HG03066 (cell line): ENCODE measurements at regions not wholly inside any gene's neighbourhood (a gene's known extent, or its start where the extent isn't known, plus 50 kb on each side); places are given as distances from the start of the nearest gene placed in this dataset.

Source experiments
- ATAC-seq: cut with Tn5 transposase; IDR thresholded peaks from one replicate; pipeline ENCODE4 v1.9.1; 2021; ENCODE audit warnings: low read depth; ENCODE audit not compliant: unreplicated experiment

- no peak for ATAC-seq
Observed at GRCh38 chr12:88802096-88802706, 221.9 kb upstream of the KITLG start.

GRCh38 chr12:88801227-88802095 is 221.2 kb upstream of the KITLG start:
- ATAC-seq: no peak

DNA sequence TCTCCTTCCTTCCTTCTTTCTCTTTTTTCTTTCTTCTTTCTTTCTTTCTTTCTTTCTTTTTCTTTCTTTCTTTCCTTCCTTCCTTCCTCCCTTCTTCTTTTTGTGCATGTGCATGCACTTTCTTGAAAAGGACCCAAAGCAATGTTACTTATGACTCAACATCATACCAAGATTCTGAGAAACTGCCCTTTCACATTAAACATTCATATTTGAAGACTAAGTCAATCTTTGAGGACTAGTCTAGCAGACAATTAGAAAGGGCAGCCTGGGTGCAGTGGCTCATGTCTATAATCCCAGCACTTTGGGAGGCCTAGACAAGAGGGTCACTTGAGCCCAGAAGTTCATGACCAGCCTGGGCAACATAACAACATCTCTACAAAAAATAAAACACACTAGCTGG is 212.8 kb upstream of the KITLG start:
- no peak for ATAC-seq

- ATAC-seq: no peak
Observed at GRCh38 chr12:88790231-88790630, 210.0 kb upstream of the KITLG start.

DNA sequence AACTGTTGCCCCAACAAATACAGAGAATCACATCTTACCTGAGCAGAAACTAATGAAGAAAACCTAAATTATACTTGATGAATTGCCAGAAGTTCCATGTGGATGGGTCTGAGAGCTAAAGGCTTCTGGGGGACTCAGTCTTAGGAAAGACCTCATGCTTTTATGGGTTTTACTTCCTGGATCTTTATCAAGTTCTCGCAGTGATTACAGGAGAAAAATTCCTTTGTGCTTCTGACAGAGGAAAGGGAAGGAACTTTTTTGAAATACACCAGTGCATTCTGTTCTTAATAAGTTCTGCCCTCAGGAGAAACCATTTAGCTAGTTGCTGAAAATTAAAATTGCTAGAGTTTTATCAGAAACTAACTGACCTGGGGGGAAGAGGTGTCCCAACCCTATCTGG is 203.9 kb upstream of the KITLG start:
- no peak for ATAC-seq

- ATAC-seq: no peak
Observed at GRCh38 chr12:88782351-88782750, 202.1 kb upstream of the KITLG start.

DNA sequence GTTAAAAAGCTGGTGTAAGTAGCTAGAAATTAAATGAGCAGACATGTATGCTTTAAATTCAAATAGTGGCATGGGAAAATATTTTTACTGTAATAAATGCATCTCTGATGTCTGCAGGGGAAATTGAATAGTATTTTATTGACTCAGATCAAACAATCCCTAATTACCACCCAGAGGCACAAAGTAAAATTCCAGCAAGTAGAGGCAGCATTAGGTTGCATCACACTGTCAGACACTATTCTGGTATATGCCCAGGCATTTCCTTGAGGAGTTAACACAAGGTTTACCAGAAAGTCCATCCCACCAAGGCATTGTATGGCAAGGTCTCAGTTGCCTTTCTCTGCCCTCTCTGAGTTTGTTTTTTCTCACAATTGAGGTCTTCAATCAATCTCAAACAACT is 201.6 kb upstream of the KITLG start:
- no peak for ATAC-seq

GRCh38 chr12:88778064-88778463 is 197.8 kb upstream of the KITLG start:
- ATAC-seq: no peak

DNA sequence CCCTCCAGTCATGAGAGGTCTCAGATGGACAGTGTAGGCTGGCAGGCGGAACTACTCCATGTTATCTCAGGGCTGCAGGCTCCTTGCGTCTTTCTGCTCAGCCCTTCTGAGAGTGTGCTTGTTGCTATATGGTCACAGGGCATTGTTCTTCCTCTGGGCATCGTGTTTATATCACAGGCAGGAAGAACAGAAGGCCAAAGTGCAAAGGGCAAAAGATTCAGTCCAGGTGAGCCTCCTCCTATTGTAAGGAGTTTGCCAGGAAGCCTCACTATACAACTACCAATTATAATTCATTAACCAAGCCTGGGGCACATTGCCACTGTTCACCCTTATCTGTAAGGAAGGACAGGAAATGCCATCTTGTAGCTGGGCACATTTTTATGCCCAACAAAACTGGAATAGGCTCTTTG is 195.5 kb upstream of the KITLG start:
- no peak for ATAC-seq

DNA sequence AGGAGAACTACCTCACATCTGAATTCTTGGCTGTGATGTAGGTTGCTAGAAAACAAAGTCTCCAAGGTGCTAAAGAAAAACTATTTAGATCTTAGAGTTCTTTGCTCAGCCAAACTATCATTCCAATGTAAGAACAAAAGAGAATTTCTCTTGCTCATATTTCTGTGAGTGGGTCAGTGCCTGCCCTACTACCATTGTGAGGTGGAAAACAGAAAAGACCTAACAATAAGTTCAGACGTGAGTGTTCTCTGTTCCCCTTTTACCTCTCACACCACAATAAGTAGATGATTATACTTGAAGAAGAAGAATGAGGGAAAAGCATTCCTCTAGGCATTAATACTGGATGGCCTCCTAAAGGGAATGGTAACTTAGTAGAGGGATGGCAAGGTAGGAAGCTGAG is 187.4 kb upstream of the KITLG start:
- no peak for ATAC-seq

GRCh38 chr12:88764781-88765480 is 184.7 kb upstream of the KITLG start:
- no peak for ATAC-seq

GRCh38 chr12:88763536-88764100 is 183.3 kb upstream of the KITLG start:
- ATAC-seq: no peak

DNA sequence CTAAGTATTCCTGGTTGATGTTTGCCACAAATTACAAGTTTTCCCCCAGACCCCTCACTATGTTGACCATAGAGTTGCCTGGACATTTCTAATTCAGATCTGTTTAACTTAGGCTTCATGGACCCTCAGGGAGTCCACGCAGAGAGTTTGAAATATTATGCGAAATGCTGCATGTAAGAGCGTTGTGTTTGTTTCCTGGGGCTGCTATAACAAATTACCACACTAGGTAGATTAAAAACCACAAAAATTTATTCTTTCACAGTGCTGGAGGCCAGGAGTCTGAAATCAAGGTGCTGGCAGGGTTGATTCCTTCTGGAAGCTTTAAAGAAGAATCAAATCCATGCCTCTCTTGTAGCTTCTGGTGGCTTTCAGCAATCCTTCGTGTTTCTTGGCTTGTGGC is 177.9 kb upstream of the KITLG start:
- ATAC-seq: no peak

DNA sequence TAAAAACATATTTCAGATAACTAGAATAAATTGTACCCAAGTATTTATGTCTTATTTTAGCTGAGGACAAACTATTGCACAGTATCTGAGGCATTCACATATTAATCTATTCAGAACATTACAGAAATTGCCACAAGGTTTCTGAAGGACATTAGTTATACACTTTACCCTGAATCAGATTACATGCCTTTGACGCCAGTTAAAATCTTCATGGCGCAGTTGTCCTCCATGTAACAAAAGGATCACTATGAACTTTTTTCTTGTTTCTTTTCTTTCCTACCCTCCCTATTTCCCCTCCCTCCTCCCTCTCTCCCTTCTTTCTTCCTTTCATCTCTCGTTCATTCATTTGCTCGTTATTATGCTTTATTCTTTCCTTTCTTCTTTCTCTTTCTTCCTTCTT is 176.6 kb upstream of the KITLG start:
- ATAC-seq: no peak

DNA sequence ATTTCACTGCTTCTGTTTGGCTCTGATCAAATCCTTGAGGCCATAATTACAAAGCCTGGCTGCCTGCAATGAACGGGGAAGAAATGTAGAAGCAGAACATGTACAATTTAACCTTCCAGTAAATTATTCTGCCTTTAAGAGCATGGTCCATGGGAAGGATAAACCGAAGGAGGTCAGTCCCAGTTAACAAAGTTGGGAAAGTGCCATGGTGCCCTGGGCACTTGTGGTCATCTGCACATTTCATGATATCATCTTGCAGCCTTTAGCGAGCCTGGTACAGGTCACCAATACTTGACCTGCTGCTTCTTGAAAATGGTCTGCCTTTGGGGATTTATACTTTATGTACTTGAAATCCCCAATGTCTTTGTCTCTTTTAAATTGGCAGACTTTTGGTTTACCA is 175.9 kb upstream of the KITLG start:
- no peak for ATAC-seq

DNA sequence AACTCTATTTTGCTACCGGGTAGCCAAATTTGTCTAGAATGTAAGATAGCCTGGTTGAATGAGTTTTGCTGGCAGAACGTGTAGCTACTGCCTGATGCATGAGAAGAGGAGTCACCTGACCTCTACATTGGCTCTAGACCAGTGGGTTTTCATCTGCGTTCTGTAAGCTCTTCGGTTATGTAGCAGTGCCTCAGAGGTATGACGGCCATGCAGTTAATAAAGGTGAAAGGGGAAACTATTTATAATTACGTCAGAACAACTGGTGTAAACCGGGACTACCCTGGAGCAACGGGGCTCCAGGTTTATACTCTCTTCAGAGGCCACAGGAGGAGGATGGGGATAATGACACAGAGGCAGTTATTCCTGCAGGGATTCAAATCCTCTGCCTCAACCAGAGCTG is 173.4 kb upstream of the KITLG start:
- no peak for ATAC-seq

DNA sequence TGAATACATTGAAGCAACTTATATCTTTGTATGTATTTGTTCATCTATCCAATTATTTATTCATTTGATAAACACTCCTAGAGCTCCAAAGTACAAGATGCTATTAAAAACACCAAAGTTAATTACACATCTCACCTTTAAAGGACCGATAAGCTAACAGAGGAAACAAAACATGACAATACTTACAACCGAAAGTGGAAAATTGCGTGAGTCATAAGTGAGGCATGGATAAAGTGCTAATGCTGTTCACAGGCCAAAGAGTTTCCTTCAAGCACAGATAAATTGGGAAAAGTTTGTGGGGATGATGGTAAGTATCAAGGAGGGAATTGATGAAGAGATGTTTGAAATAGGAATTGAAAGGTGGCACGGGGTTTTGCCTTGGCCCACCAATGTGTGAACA is 172.8 kb upstream of the KITLG start:
- no peak for ATAC-seq

DNA sequence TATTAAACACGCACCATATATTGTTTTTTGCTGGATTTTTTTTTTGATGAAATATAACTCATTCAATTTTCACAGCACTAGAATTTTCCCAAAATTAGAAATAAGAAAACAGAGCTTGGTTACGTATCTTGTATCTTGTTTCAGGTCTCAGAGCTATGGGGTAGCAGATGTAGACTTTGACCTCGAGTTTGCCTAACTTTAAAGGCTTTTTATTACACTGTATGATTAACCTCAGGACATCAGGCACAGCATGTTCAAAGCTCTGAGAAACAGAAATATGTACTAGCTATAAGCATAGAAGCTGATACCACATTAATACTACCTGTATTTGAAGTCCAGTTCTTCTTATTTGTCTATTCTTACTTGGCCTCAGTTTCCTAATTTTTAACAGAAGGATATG is 171.9 kb upstream of the KITLG start:
- no peak for ATAC-seq

GRCh38 chr12:88750867-88751543 is 170.7 kb upstream of the KITLG start:
- no peak for ATAC-seq

DNA sequence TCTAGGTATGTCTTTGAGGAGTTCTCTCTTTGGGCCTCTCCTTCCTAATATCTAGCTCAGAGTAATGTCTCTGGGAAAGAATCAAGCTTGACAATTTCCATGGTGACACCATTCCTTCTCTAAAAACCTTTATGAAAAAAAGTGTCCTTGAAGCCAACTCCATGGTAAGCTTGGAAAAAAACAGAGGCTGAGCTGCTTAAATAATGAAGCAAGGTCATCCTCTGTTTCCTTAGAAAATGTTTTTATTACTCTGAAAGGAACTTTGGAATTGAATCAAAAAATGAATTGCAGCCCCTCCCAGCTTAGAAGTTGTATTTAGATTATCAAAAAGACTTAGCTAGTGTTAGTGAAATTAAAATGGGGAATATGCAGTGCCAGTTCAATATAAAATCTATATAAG is 166.1 kb upstream of the KITLG start:
- ATAC-seq: no peak
